ENCODE measurements at regions not wholly inside any gene's neighbourhood (a gene's known extent, or its start where the extent isn't known, plus 50 kb on each side); places are given as distances from the start of the nearest gene placed in this dataset.

- TF ChIP-seq REST (IDR thresholded peaks at IDR 0.05; ENCODE audit: insufficient replicate concordance, low read depth) = no peak
- TF ChIP-seq GABPA (IDR thresholded peaks at IDR 0.05; ENCODE audit: low read depth) = no peak
- no peak overlapping the region for H3K4me3 ChIP-seq (replicated peaks; ENCODE audit: insufficient read depth, low read length)
- no peak overlapping the region for H3K27ac ChIP-seq (replicated peaks)
- no peaks in the 10 kb centered on the region for H3K27me3 ChIP-seq (ENCODE audit: insufficient read depth, poor library complexity, severe bottlenecking)
- no peak for DNase-seq (ENCODE audit: low read depth in 1 of 2, low spot score in 1 of 2)
Measured at GRCh38 chr2:129275706-129276105, 703.8 kb upstream of the RAB6C start.

- TF ChIP-seq GABPA (IDR thresholded peaks at IDR 0.05; ENCODE audit: low read depth) (no peak), CTCF (IDR thresholded peaks at IDR 0.05; ENCODE audit: insufficient read depth, low read length) (no peak), POLR2AphosphoS5 (IDR thresholded peaks at IDR 0.05; ENCODE audit: low read depth) (no peak), REST (IDR thresholded peaks at IDR 0.05; ENCODE audit: insufficient replicate concordance, low read depth) (no peak), SPI1 (IDR thresholded peaks at IDR 0.05; ENCODE audit: borderline replicate concordance, low read depth) (no peak)
- no peak overlapping the region for H3K27ac ChIP-seq (replicated peaks)
- no peak for DNase-seq (ENCODE audit: low read depth in 1 of 2, low spot score in 1 of 2)
- no peak overlapping the region for H3K4me3 ChIP-seq (replicated peaks; ENCODE audit: insufficient read depth, low read length)
- H3K27me3 ChIP-seq (ENCODE audit: insufficient read depth, poor library complexity, severe bottlenecking) = no peaks in the 10 kb centered on the region
Measured at GRCh38 chr2:129276978-129277584, 702.4 kb upstream of the RAB6C start.

GRCh38 chr2:129277585-129277981 is 701.9 kb upstream of the RAB6C start:
- no peak for DNase-seq (ENCODE audit: low read depth in 1 of 2, low spot score in 1 of 2)
- no peak for TF ChIP-seq SPI1 (IDR thresholded peaks at IDR 0.05; ENCODE audit: borderline replicate concordance, low read depth)
- TF ChIP-seq POLR2AphosphoS5 (IDR thresholded peaks at IDR 0.05; ENCODE audit: low read depth) = no peak
- no peak for TF ChIP-seq REST (IDR thresholded peaks at IDR 0.05; ENCODE audit: insufficient replicate concordance, low read depth)
- TF ChIP-seq CTCF (IDR thresholded peaks at IDR 0.05; ENCODE audit: insufficient read depth, low read length) = no peak
- no peak for TF ChIP-seq GABPA (IDR thresholded peaks at IDR 0.05; ENCODE audit: low read depth)

More at GRCh38 chr2:129277585-129277981, 701.9 kb upstream of the RAB6C start:
- Histone ChIP-seq H3K4me3 (replicated peaks; ENCODE audit: insufficient read depth, low read length) (no peak overlapping the region), H3K27me3 (ENCODE audit: insufficient read depth, poor library complexity, severe bottlenecking) (no peaks in the 10 kb centered on the region), H3K27ac (replicated peaks) (no peak overlapping the region)

Data from HL-60 (cell line).